PC-3 (cell line): ENCODE measurements at regions not wholly inside any gene's neighbourhood (a gene's known extent, or its start where the extent isn't known, plus 50 kb on each side); places are given as distances from the start of the nearest gene placed in this dataset.
"Not testable (repeated sequence)": the region's sequence is repeated elsewhere in the genome, so short reads cannot be mapped to it uniquely, and the experiment has no call there.

Experiments
- EZH2 ChIP-seq: fragments of 300-600 bp; sonication (generic); IDR thresholded peaks from one replicate; pipeline ENCODE4 v1.6.1; 2017; ENCODE audit warnings: antibody characterized with exemption, mild to moderate bottlenecking, low read length; ENCODE audit not compliant: unreplicated experiment
- EZH2phosphoT487 ChIP-seq: fragments of 300-600 bp; sonication (generic); IDR thresholded peaks from 2 replicates; pipeline ENCODE4 v1.6.1; 2018; ENCODE audit warnings: mild to moderate bottlenecking, antibody characterized with exemption, low read length, borderline replicate concordance
- TF ChIP-seq, protein P1 (sequence below): fragments of 300-600 bp; sonication (generic); conservative IDR thresholded peaks from 2 replicates; pipeline ENCODE4 v1.5.1; 2017; ENCODE audit warnings: antibody characterized with exemption, low read depth, mild to moderate bottlenecking, low read length

GRCh38 chr16:29354449-29354848, 52.1 kb downstream of the NPIPB11 start:
- TF ChIP-seq, protein P1, sequence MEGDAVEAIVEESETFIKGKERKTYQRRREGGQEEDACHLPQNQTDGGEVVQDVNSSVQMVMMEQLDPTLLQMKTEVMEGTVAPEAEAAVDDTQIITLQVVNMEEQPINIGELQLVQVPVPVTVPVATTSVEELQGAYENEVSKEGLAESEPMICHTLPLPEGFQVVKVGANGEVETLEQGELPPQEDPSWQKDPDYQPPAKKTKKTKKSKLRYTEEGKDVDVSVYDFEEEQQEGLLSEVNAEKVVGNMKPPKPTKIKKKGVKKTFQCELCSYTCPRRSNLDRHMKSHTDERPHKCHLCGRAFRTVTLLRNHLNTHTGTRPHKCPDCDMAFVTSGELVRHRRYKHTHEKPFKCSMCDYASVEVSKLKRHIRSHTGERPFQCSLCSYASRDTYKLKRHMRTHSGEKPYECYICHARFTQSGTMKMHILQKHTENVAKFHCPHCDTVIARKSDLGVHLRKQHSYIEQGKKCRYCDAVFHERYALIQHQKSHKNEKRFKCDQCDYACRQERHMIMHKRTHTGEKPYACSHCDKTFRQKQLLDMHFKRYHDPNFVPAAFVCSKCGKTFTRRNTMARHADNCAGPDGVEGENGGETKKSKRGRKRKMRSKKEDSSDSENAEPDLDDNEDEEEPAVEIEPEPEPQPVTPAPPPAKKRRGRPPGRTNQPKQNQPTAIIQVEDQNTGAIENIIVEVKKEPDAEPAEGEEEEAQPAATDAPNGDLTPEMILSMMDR = not testable (repeated sequence)
- not testable (repeated sequence) for TF ChIP-seq EZH2phosphoT487, EZH2
